Superior temporal gyrus (tissue), 1 donor: ENCODE measurements at regions not wholly inside any gene's neighbourhood (a gene's known extent, or its start where the extent isn't known, plus 50 kb on each side); places are given as distances from the start of the nearest gene placed in this dataset.
"Not testable (repeated sequence)": the region's sequence is repeated elsewhere in the genome, so short reads cannot be mapped to it uniquely, and the experiment has no call there.

ENCODE experiments used
- DNase-seq: peaks from one replicate; pipeline ENCODE4 v3.0.0-alpha.2; 2016; ENCODE audit errors: extremely low spot score

GRCh38 chr10:111261081-111261615, 184.3 kb downstream of the ADRA2A start:
- no peak for DNase-seq

GRCh38 chr10:111265341-111265740, 188.5 kb downstream of the ADRA2A start:
- DNase-seq = no peak

GRCh38 chr10:111266165-111266564, 189.3 kb downstream of the ADRA2A start:
- no peak for DNase-seq

- DNase-seq = no peak
These were observed 190.8 kb downstream of the ADRA2A start for GRCh38 chr10:111267673-111268072.

GRCh38 chr10:111273235-111273634, 196.4 kb downstream of the ADRA2A start:
- DNase-seq = no peak

GRCh38 chr10:111273635-111274034, 196.8 kb downstream of the ADRA2A start:
- DNase-seq = no peak

- no peak for DNase-seq
These were observed 198.3 kb downstream of the ADRA2A start for GRCh38 chr10:111275091-111275490.

GRCh38 chr10:111277661-111278060, 200.8 kb downstream of the ADRA2A start:
- no peak for DNase-seq

GRCh38 chr10:111278266-111278665, 201.4 kb downstream of the ADRA2A start:
- no peak for DNase-seq

- peak; percentile 70 for DNase-seq
These were observed 204.7 kb downstream of the ADRA2A start for GRCh38 chr10:111281516-111281915.

GRCh38 chr10:111289461-111289860, 212.6 kb downstream of the ADRA2A start:
- DNase-seq = no peak

- DNase-seq = no peak
These were observed 213.8 kb downstream of the ADRA2A start for GRCh38 chr10:111290649-111291048.

- no peak for DNase-seq
These were observed 219.0 kb downstream of the ADRA2A start for GRCh38 chr10:111295788-111296187.

GRCh38 chr10:111297351-111297848, 220.6 kb downstream of the ADRA2A start:
- DNase-seq = no peak

GRCh38 chr10:111298031-111298430, 221.2 kb downstream of the ADRA2A start:
- no peak for DNase-seq

- DNase-seq = no peak
These were observed 222.2 kb downstream of the ADRA2A start for GRCh38 chr10:111299037-111299436.

GRCh38 chr10:111303887-111304286, 227.1 kb downstream of the ADRA2A start:
- DNase-seq = no peak

- DNase-seq = peak; percentile 45
These were observed 239.9 kb downstream of the ADRA2A start for GRCh38 chr10:111316722-111317212.

- DNase-seq = no peak
These were observed 243.0 kb downstream of the ADRA2A start for GRCh38 chr10:111319866-111320265.

GRCh38 chr10:111323389-111323966, 246.6 kb downstream of the ADRA2A start:
- no peak for DNase-seq

GRCh38 chr10:111332174-111332573, 255.3 kb downstream of the ADRA2A start:
- DNase-seq = not testable (repeated sequence)

- no peak for DNase-seq
These were observed 259.0 kb downstream of the ADRA2A start for GRCh38 chr10:111335826-111336225.

GRCh38 chr10:111338035-111338434, 261.2 kb downstream of the ADRA2A start:
- no peak for DNase-seq

- peak; percentile 45 for DNase-seq
These were observed 262.0 kb downstream of the ADRA2A start for GRCh38 chr10:111338805-111339204.
